ENCODE measurements at regions not wholly inside any gene's neighbourhood (a gene's known extent, or its start where the extent isn't known, plus 50 kb on each side); places are given as distances from the start of the nearest gene placed in this dataset.

- Histone ChIP-seq H4K20me1 (ENCODE audit: insufficient read depth, poor library complexity, severe bottlenecking) (no peaks in the 10 kb centered on the region), H2AFZ (no peak overlapping the region), H3K4me3 (no peak overlapping the region), H3K9me2 (replicated peaks; ENCODE audit: insufficient read depth) (no peaks in the 10 kb centered on the region), H3K9me3 (ENCODE audit: low read depth) (no peaks in the 10 kb centered on the region), H3K36me3 (replicated peaks; ENCODE audit: insufficient read depth, low read depth) (no peaks in the 10 kb centered on the region), H3K4me1 (ENCODE audit: insufficient read depth) (no peaks in the 10 kb centered on the region), H3K27ac (no peak overlapping the region), H3K79me2 (no peaks in the 10 kb centered on the region), H3K27me3 (no peaks in the 10 kb centered on the region), H3K4me2 (no peak overlapping the region)
- 95% methylated on average over 1 of the region's 1 CpG for WGBS (ENCODE audit: low lambda C conversion rate, missing lambda C conversion rate)
- TF ChIP-seq EZH2 (IDR thresholded peaks at IDR 0.05; ENCODE audit: borderline replicate concordance) (no peak), CTCF (IDR thresholded peaks at IDR 0.05; ENCODE audit: poor library complexity) (no peak), EZH2phosphoT487 (IDR thresholded peaks at IDR 0.05; ENCODE audit: low read depth, severe bottlenecking, unreplicated experiment) (no peak)
- DNase-seq (ENCODE audit: low spot score), result no peak
Observed at GRCh38 chr20:24149175-24149574, 160.6 kb upstream of the GGTLC1 start.

- Histone ChIP-seq H3K27me3 (no peaks in the 10 kb centered on the region), H3K27ac (no peak overlapping the region), H3K36me3 (replicated peaks; ENCODE audit: insufficient read depth, low read depth) (no peaks in the 10 kb centered on the region), H4K20me1 (ENCODE audit: insufficient read depth, poor library complexity, severe bottlenecking) (no peaks in the 10 kb centered on the region), H3K9me3 (ENCODE audit: low read depth) (no peaks in the 10 kb centered on the region), H2AFZ (no peak overlapping the region), H3K79me2 (no peaks in the 10 kb centered on the region), H3K4me2 (no peak overlapping the region), H3K9me2 (replicated peaks; ENCODE audit: insufficient read depth) (no peaks in the 10 kb centered on the region), H3K4me1 (ENCODE audit: insufficient read depth) (no peaks in the 10 kb centered on the region), H3K4me3 (no peak overlapping the region)
- DNase-seq (ENCODE audit: low spot score), result no peak
- WGBS (ENCODE audit: low lambda C conversion rate, missing lambda C conversion rate), result 85% methylated on average over 7 of the region's 7 CpGs
- TF ChIP-seq EZH2phosphoT487 (IDR thresholded peaks at IDR 0.05; ENCODE audit: low read depth, severe bottlenecking, unreplicated experiment), result no peak
- no peak for TF ChIP-seq CTCF (IDR thresholded peaks at IDR 0.05; ENCODE audit: poor library complexity)
- TF ChIP-seq EZH2 (IDR thresholded peaks at IDR 0.05; ENCODE audit: borderline replicate concordance), result no peak
Observed at GRCh38 chr20:24148372-24148771, 159.8 kb upstream of the GGTLC1 start.

- H3K79me2 ChIP-seq, result no peaks in the 10 kb centered on the region
- no peak overlapping the region for H3K4me3 ChIP-seq
- no peak for TF ChIP-seq EZH2 (IDR thresholded peaks at IDR 0.05; ENCODE audit: borderline replicate concordance)
- no peak for TF ChIP-seq CTCF (IDR thresholded peaks at IDR 0.05; ENCODE audit: poor library complexity)
- H3K4me2 ChIP-seq, result no peak overlapping the region
- no peaks in the 10 kb centered on the region for H3K9me3 ChIP-seq (ENCODE audit: low read depth)
- 73% methylated on average over 4 of the region's 4 CpGs for WGBS (ENCODE audit: low lambda C conversion rate, missing lambda C conversion rate)
- no peaks in the 10 kb centered on the region for H4K20me1 ChIP-seq (ENCODE audit: insufficient read depth, poor library complexity, severe bottlenecking)
- no peaks in the 10 kb centered on the region for H3K9me2 ChIP-seq (replicated peaks; ENCODE audit: insufficient read depth)
- no peaks in the 10 kb centered on the region for H3K36me3 ChIP-seq (replicated peaks; ENCODE audit: insufficient read depth, low read depth)
- H3K27ac ChIP-seq, result no peak overlapping the region
- no peak for DNase-seq (ENCODE audit: low spot score)
- H3K4me1 ChIP-seq (ENCODE audit: insufficient read depth), result no peaks in the 10 kb centered on the region
- H2AFZ ChIP-seq, result no peak overlapping the region
- H3K27me3 ChIP-seq, result no peaks in the 10 kb centered on the region
Observed at GRCh38 chr20:24147961-24148360, 159.4 kb upstream of the GGTLC1 start.

GRCh38 chr20:24147479-24147878, 158.9 kb upstream of the GGTLC1 start:
- no peak overlapping the region for H3K4me3 ChIP-seq
- no peak for TF ChIP-seq EZH2phosphoT487 (IDR thresholded peaks at IDR 0.05; ENCODE audit: low read depth, severe bottlenecking, unreplicated experiment)
- no peak for TF ChIP-seq CTCF (IDR thresholded peaks at IDR 0.05; ENCODE audit: poor library complexity)
- TF ChIP-seq EZH2 (IDR thresholded peaks at IDR 0.05; ENCODE audit: borderline replicate concordance), result no peak
- H3K27ac ChIP-seq, result no peak overlapping the region
- DNase-seq (ENCODE audit: low spot score), result no peak
- H3K27me3 ChIP-seq, result no peaks in the 10 kb centered on the region
- no peak overlapping the region for H3K4me2 ChIP-seq
- H3K9me2 ChIP-seq (replicated peaks; ENCODE audit: insufficient read depth), result no peaks in the 10 kb centered on the region
- no peaks in the 10 kb centered on the region for H3K9me3 ChIP-seq (ENCODE audit: low read depth)
- no peaks in the 10 kb centered on the region for H4K20me1 ChIP-seq (ENCODE audit: insufficient read depth, poor library complexity, severe bottlenecking)
- 86% methylated on average over 5 of the region's 5 CpGs for WGBS (ENCODE audit: low lambda C conversion rate, missing lambda C conversion rate)
- H3K79me2 ChIP-seq, result no peaks in the 10 kb centered on the region
- no peaks in the 10 kb centered on the region for H3K36me3 ChIP-seq (replicated peaks; ENCODE audit: insufficient read depth, low read depth)
- H2AFZ ChIP-seq, result no peak overlapping the region
- no peaks in the 10 kb centered on the region for H3K4me1 ChIP-seq (ENCODE audit: insufficient read depth)

Data from hepatocyte (in vitro differentiated cells).